Ovary (tissue), 7 donors: ENCODE measurements at regions not wholly inside any gene's neighbourhood (a gene's known extent, or its start where the extent isn't known, plus 50 kb on each side); places are given as distances from the start of the nearest gene placed in this dataset.

ENCODE experiments used
- DNase-seq, 5 donors: peaks; one replicate each; pipeline ENCODE4 v3.0.0-alpha.2; 2019 to 2020
- H3K27ac ChIP-seq, 2 donors: fragments of 200-600 bp; one replicate each; pipeline versions ENCODE4 v1.5.1 to v1.8.0; 2019 to 2022
- H3K27me3 ChIP-seq: fragments of 200-600 bp; one replicate; pipeline ENCODE4 v1.8.0; 2022
- H3K36me3 ChIP-seq: fragments of 200-600 bp; sonication (generic); one replicate; pipeline ENCODE4 v1.5.1; 2019
- H3K4me1 ChIP-seq: one replicate; pipeline ENCODE4 v1.8.1; 2013; ENCODE audit warnings: mild to moderate bottlenecking, moderate library complexity; ENCODE audit not compliant: insufficient read depth
- H3K4me3 ChIP-seq: fragments of 200-600 bp; sonication (generic); one replicate; pipeline ENCODE4 v1.5.1; 2017
- H3K9me3 ChIP-seq, 2 donors: fragments of 200-600 bp in 1 of 2; sonication (generic) in 1 of 2; one replicate each; pipeline versions ENCODE4 v1.5.1 to v1.8.1; 2013 to 2019; ENCODE audit warnings: mild to moderate bottlenecking in 1 of 2, moderate library complexity in 1 of 2
- EP300 ChIP-seq: sonication (generic); formaldehyde crosslinking; IDR thresholded peaks from one replicate; pipeline ENCODE4 v1.6.1; 2017; ENCODE audit warnings: antibody characterized with exemption
- POLR2A ChIP-seq: fragments of 450-650 bp; IDR thresholded peaks from one replicate; pipeline ENCODE4 v1.6.1; 2017; ENCODE audit warnings: antibody characterized with exemption, mild to moderate bottlenecking, moderate library complexity
- WGBS, 3 donors: extraction: QIAGEN DNeasy Blood & Tissue Kit in 1 of 3; methylation state at CpG; one replicate each; pipeline versions ENCODE4 v1.1.5 to v1.1.7; 2013 to 2017; 5-methylcytosine and 5-hydroxymethylcytosine counted together
- intact Hi-C, 4 donors: fragments of 100-400 bp; cut with DNase I; formaldehyde crosslinking; loops; one replicate each; pipeline versions ENCODE4 v1.11.0 to v1.15.1; 2022 to 2023
- TF ChIP-seq, protein P1 (sequence below), 3 donors: fragments of 450-650 bp in 2 of 3; fragments of 200-600 bp in 1 of 3; IDR thresholded peaks; one replicate each; pipeline versions ENCODE4 v1.5.1 to v1.8.0; 2016 to 2022; ENCODE audit warnings: antibody characterized with exemption in 3 of 3, mild to moderate bottlenecking in 1 of 3
- donor health status: DM: no; HTN: no; CAD: no; lungs with moderate emphysema.
- donor health status: DM: no; HTN: no; CAD: no.
- donor health status: Bipolar disorder and iron deficiency.
- donor health status: DM: no; HTN: no; CAD: no.
- donor health status: DM: yes; HTN: yes; CAD: no.

- TF ChIP-seq EP300 (no peak), POLR2A (no peak)
- TF ChIP-seq, protein P1, sequence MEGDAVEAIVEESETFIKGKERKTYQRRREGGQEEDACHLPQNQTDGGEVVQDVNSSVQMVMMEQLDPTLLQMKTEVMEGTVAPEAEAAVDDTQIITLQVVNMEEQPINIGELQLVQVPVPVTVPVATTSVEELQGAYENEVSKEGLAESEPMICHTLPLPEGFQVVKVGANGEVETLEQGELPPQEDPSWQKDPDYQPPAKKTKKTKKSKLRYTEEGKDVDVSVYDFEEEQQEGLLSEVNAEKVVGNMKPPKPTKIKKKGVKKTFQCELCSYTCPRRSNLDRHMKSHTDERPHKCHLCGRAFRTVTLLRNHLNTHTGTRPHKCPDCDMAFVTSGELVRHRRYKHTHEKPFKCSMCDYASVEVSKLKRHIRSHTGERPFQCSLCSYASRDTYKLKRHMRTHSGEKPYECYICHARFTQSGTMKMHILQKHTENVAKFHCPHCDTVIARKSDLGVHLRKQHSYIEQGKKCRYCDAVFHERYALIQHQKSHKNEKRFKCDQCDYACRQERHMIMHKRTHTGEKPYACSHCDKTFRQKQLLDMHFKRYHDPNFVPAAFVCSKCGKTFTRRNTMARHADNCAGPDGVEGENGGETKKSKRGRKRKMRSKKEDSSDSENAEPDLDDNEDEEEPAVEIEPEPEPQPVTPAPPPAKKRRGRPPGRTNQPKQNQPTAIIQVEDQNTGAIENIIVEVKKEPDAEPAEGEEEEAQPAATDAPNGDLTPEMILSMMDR (IDR thresholded peaks at IDR 0.05): no peak
- Histone ChIP-seq H3K36me3 (no peaks in the 10 kb centered on the region), H3K27ac (no peak overlapping the region), H3K27me3 (no peaks in the 10 kb centered on the region), H3K4me3 (no peak overlapping the region), H3K4me1 (no peaks in the 10 kb centered on the region), H3K9me3 (no peaks in the 10 kb centered on the region)
- intact Hi-C loops: no loop called here
- DNase-seq: no peak
These were observed 366.0 kb downstream of the HINT1 start for GRCh38 chr5:130799015-130799414.

GRCh38 chr5:130797303-130797702 is 367.8 kb downstream of the HINT1 start:
- TF ChIP-seq, protein P1 (IDR thresholded peaks at IDR 0.05): no peak
- TF ChIP-seq EP300: no peak
- TF ChIP-seq POLR2A: no peak
- no peak overlapping the region for H3K4me3 ChIP-seq
- WGBS, 3 donors: 59 to 79% (median 64%) methylated on average over 3 of the region's 3 CpGs
- no peaks in the 10 kb centered on the region for H3K36me3 ChIP-seq
- no peak overlapping the region for H3K27ac ChIP-seq
- H3K9me3 ChIP-seq: no peaks in the 10 kb centered on the region
- H3K4me1 ChIP-seq: no peaks in the 10 kb centered on the region
- intact Hi-C loops: no loop called here
- no peak for DNase-seq
- H3K27me3 ChIP-seq: no peaks in the 10 kb centered on the region

GRCh38 chr5:130796902-130797301 is 368.2 kb downstream of the HINT1 start:
- Histone ChIP-seq H3K27me3 (no peaks in the 10 kb centered on the region), H3K9me3 (no peaks in the 10 kb centered on the region), H3K4me1 (no peaks in the 10 kb centered on the region), H3K27ac (no peak overlapping the region), H3K36me3 (no peaks in the 10 kb centered on the region), H3K4me3 (no peak overlapping the region)
- WGBS, 3 donors: 66 to 70% (median 66%) methylated on average over 2 of the region's 2 CpGs
- DNase-seq: no peak
- intact Hi-C loops: no loop called here
- TF ChIP-seq, protein P1 (IDR thresholded peaks at IDR 0.05): no peak
- TF ChIP-seq EP300: no peak
- no peak for TF ChIP-seq POLR2A

GRCh38 chr5:130796032-130796431 is 369.0 kb downstream of the HINT1 start:
- no peaks in the 10 kb centered on the region for H3K4me1 ChIP-seq
- TF ChIP-seq EP300 (no peak), POLR2A (no peak)
- TF ChIP-seq, protein P1 (IDR thresholded peaks at IDR 0.05): no peak
- WGBS, 3 donors: 43 to 67% (median 44%) methylated on average over 2 of the region's 2 CpGs
- H3K27ac ChIP-seq: no peak overlapping the region
- H3K27me3 ChIP-seq: no peaks in the 10 kb centered on the region
- no peaks in the 10 kb centered on the region for H3K36me3 ChIP-seq
- DNase-seq: no peak
- intact Hi-C loops: no loop called here
- no peak overlapping the region for H3K4me3 ChIP-seq
- no peaks in the 10 kb centered on the region for H3K9me3 ChIP-seq

- no peak overlapping the region for H3K4me3 ChIP-seq
- no peaks in the 10 kb centered on the region for H3K9me3 ChIP-seq
- TF ChIP-seq, protein P1 (IDR thresholded peaks at IDR 0.05): no peak
- TF ChIP-seq EP300 (no peak), POLR2A (no peak)
- H3K36me3 ChIP-seq: no peaks in the 10 kb centered on the region
- no peaks in the 10 kb centered on the region for H3K27me3 ChIP-seq
- intact Hi-C loops: no loop called here
- no peak for DNase-seq
- H3K4me1 ChIP-seq: no peaks in the 10 kb centered on the region
- 81 to 92% (median 90%) methylated on average over 2 of the region's 2 CpGs for WGBS, 3 donors
- no peak overlapping the region for H3K27ac ChIP-seq
These were observed 370.0 kb downstream of the HINT1 start for GRCh38 chr5:130795037-130795436.
